ENCODE measurements at regions not wholly inside any gene's neighbourhood (a gene's known extent, or its start where the extent isn't known, plus 50 kb on each side); places are given as distances from the start of the nearest gene placed in this dataset.

DNA sequence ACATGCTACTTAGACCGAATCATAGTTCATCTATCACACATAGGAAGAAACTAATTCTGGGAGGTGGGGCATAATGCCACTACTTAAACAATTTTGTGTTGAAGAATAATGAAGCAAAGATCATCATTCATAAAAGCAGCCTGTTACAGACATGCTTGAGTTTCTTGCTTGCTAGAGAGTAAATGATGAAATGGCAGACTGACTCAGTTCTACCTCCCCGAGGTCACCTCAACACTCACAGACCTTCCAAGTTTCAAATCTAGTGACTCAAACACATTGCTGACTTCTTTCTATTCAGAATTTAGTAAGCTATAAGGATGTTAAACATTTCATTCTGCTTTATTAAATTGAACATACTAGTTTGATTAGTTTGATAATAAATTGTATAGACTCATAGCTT lies 636.5 kb upstream of the FRG1 start:
- Histone ChIP-seq H3K36me3 (no peaks in the 10 kb centered on the region), H3K27ac (peak overlapping the region in 3 of 4 donors; percentile 16 to 46 (median 40)), H3K9me3 (no peaks in the 10 kb centered on the region), H3K27me3 (no peaks in the 10 kb centered on the region), H3K4me1 (peaks cover 0 to 24% (median 5%) of the 10 kb centered on the region in 3 donors), H3K4me3 (no peak overlapping the region)
- no peak for TF ChIP-seq POLR2A (IDR thresholded peaks at IDR 0.05)
- no peak for TF ChIP-seq CTCF (IDR thresholded peaks at IDR 0.05)
- TF ChIP-seq EP300 (IDR thresholded peaks at IDR 0.05): no peak
- TF ChIP-seq POLR2AphosphoS5 (IDR thresholded peaks at IDR 0.05): no peak
- no peak for ATAC-seq
- WGBS, 2 donors (ENCODE audit: low coverage in 1 of 2): 18 to 48% methylated on average over 2 of the region's 2 CpGs

GRCh38 chr4:189304809-189305208 lies 635.9 kb upstream of the FRG1 start:
- no peak for ATAC-seq
- TF ChIP-seq POLR2A (IDR thresholded peaks at IDR 0.05): no peak
- TF ChIP-seq POLR2AphosphoS5 (IDR thresholded peaks at IDR 0.05): peak; percentile 44
- Histone ChIP-seq H3K27me3 (no peaks in the 10 kb centered on the region), H3K4me1 (peaks cover 0 to 24% (median 5%) of the 10 kb centered on the region in 3 donors), H3K36me3 (no peaks in the 10 kb centered on the region), H3K4me3 (no peak overlapping the region), H3K9me3 (no peaks in the 10 kb centered on the region), H3K27ac (peak overlapping the region in 3 of 4 donors; percentile 16 to 46 (median 40))
- WGBS, 2 donors (ENCODE audit: low coverage in 1 of 2): 0 to 21% methylated on average over 2 of the region's 2 CpGs

DNA sequence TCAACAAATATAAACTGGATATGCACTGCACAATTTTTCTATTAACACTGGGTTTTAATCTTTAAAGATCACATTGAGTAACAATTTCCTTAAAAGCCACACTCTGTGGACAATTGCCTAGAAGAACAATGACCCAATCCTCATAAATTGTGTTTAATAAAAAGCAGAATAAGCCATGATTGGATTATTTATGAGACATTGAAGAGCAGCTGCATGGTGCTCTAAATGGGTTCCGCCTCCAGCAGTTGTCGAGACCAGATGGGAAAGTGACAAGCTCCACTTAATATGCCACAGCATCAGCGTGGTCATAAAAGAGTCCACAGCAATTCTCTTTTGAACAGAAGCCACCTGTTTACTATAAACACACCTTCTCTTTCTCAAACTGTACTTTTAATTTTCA lies 635.2 kb upstream of the FRG1 start:
- ATAC-seq: no peak
- no peaks in the 10 kb centered on the region for H3K27me3 ChIP-seq
- TF ChIP-seq POLR2AphosphoS5 (IDR thresholded peaks at IDR 0.05) (no peak), CTCF (IDR thresholded peaks at IDR 0.05) (no peak), POLR2A (IDR thresholded peaks at IDR 0.05) (no peak), EP300 (IDR thresholded peaks at IDR 0.05) (no peak)
- no peak overlapping the region for H3K4me3 ChIP-seq
- H3K27ac ChIP-seq: peak overlapping the region in 1 of 4 donors; percentile 40
- peaks cover 0 to 24% (median 5%) of the 10 kb centered on the region in 3 donors for H3K4me1 ChIP-seq
- H3K36me3 ChIP-seq: no peaks in the 10 kb centered on the region
- 55 to 64% methylated on average over 3 of the region's 3 CpGs for WGBS, 2 donors (ENCODE audit: low coverage in 1 of 2)
- no peaks in the 10 kb centered on the region for H3K9me3 ChIP-seq

GRCh38 chr4:189311251-189311650 lies 629.4 kb upstream of the FRG1 start:
- H3K27ac ChIP-seq: no peak overlapping the region
- no peaks in the 10 kb centered on the region for H3K27me3 ChIP-seq
- 33 to 57% methylated on average over 1 of the region's 1 CpG for WGBS, 2 donors (ENCODE audit: low coverage in 1 of 2)
- no peak for ATAC-seq
- H3K36me3 ChIP-seq: no peaks in the 10 kb centered on the region
- no peak overlapping the region for H3K4me3 ChIP-seq
- no peak for TF ChIP-seq EP300 (IDR thresholded peaks at IDR 0.05)
- TF ChIP-seq POLR2A (IDR thresholded peaks at IDR 0.05): no peak
- no peak for TF ChIP-seq POLR2AphosphoS5 (IDR thresholded peaks at IDR 0.05)
- TF ChIP-seq CTCF (IDR thresholded peaks at IDR 0.05): no peak
- H3K9me3 ChIP-seq: no peaks in the 10 kb centered on the region
- no peaks in the 10 kb centered on the region for H3K4me1 ChIP-seq

GRCh38 chr4:189313064-189313463 lies 627.6 kb upstream of the FRG1 start:
- Histone ChIP-seq H3K4me3 (no peak overlapping the region), H3K27me3 (no peaks in the 10 kb centered on the region), H3K9me3 (no peaks in the 10 kb centered on the region), H3K4me1 (no peaks in the 10 kb centered on the region), H3K36me3 (no peaks in the 10 kb centered on the region), H3K27ac (no peak overlapping the region)
- ATAC-seq: no peak
- TF ChIP-seq CTCF (IDR thresholded peaks at IDR 0.05): no peak
- no peak for TF ChIP-seq EP300 (IDR thresholded peaks at IDR 0.05)
- TF ChIP-seq POLR2AphosphoS5 (IDR thresholded peaks at IDR 0.05): no peak
- 56 to 77% methylated on average over 4 of the region's 4 CpGs for WGBS, 2 donors (ENCODE audit: low coverage in 1 of 2)

Measured in gastroesophageal sphincter (tissue), 4 donors.